HG03064 (cell line): ENCODE measurements at regions not wholly inside any gene's neighbourhood (a gene's known extent, or its start where the extent isn't known, plus 50 kb on each side); places are given as distances from the start of the nearest gene placed in this dataset.

ENCODE experiments used
- ATAC-seq: cut with Tn5 transposase; IDR thresholded peaks from one replicate; pipeline ENCODE4 v1.9.1; 2021; ENCODE audit warnings: low read depth; ENCODE audit not compliant: unreplicated experiment

- no peak for ATAC-seq
Observed at GRCh38 chr5:73395256-73395655, 53.3 kb downstream of the FOXD1 start.

- ATAC-seq = no peak
Observed at GRCh38 chr5:73394610-73395009, 54.0 kb downstream of the FOXD1 start.

DNA sequence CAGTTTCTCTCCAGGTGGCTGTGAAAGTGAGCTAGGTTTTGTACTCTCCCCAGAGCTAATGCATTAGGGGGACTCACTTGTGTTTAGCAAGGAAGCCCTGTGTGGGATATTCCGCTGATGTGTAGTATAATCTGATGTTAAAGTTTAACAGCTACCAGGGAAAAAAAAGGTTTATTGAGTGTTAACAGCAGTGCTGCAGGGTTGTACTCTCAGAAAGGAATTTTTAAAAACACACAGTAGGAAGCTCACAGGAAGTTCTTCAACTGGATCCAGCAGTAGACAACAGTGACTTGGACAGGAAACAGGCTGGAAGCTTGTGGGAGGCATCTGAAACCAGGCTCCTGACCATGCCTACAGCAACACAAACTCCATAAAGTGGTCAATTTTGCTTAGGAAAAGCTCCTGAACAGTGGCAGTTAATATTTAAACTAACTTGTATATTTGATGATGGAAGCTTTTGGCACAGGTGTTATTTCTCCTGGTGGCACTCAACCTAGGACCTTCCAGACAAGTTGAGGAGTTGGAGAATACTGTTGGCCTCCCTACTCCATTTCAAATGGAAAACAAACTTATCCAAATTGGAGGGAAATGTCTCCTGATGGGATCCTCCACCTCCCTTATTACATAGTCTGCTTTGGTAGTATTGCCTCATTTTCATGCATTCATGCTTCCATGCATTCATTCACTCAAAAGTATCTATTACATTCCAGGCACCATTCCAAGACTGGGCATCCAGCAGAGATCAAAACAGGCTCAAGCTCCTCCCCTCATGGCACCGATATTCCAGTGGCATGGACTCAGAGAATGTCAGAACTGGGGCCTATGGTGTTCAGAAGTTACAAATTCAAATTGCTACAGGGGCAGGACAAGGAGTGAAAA lies 54.7 kb downstream of the FOXD1 start:
- no peak for ATAC-seq

- ATAC-seq = no peak
Observed at GRCh38 chr5:73392775-73393174, 55.8 kb downstream of the FOXD1 start.

DNA sequence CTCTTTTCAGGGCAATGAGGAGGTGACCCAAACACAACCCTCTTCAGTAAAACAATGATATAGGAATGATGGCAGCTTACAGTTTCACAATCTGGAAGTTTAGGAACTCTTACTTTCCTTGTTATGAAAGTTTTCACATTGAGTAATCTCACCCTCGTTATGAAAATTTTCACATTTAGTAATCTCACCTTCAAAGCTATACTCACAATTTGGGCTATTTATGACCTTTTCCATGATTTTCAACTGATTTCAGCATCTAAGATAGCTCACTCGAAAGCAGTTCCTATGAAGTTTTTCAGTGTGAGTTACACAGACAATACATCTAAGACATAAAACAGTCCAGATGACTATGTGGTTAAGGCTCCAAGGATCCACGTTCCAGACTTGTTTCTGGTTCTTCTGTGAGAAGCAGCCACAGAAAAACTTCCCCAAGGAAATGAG lies 57.1 kb downstream of the FOXD1 start:
- ATAC-seq = no peak

DNA sequence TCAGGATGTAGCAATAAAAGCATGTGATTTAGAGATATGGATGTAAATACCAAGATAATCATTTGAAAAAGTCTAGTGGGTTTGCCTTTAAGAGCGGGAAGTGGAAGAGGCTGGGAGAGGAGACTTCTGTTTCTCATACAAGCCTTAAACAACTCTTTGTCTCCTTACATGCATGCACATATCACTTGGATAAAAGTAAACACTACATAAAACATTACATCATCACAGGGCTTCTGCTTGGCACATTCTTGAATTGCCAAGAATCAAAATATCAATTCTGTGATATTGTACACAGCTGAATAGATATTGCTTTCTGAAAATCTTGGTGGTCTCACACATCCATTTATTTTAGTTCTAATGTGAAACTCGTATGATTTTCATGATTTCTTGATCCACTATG lies 57.6 kb downstream of the FOXD1 start:
- ATAC-seq = no peak

- ATAC-seq = no peak
Observed at GRCh38 chr5:73388740-73389139, 59.8 kb downstream of the FOXD1 start.

DNA sequence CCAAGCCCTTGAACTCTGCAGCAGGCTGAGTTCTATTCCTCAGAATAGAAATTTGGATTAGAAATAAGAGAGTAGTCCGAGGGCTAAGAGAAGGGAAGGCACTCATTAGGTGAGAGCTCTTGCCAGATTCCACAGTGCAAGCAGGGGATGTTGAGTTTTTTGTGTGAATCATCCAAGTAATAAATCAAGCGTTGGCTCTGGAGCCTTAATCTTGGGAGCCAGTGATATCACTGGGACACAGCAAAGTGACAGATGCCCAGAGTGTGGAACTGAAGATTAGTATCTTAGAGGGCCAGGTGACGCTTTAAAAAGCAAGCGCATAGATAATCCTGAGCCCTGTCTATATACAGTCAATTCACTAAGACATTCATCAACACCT lies 60.3 kb downstream of the FOXD1 start:
- ATAC-seq = no peak

DNA sequence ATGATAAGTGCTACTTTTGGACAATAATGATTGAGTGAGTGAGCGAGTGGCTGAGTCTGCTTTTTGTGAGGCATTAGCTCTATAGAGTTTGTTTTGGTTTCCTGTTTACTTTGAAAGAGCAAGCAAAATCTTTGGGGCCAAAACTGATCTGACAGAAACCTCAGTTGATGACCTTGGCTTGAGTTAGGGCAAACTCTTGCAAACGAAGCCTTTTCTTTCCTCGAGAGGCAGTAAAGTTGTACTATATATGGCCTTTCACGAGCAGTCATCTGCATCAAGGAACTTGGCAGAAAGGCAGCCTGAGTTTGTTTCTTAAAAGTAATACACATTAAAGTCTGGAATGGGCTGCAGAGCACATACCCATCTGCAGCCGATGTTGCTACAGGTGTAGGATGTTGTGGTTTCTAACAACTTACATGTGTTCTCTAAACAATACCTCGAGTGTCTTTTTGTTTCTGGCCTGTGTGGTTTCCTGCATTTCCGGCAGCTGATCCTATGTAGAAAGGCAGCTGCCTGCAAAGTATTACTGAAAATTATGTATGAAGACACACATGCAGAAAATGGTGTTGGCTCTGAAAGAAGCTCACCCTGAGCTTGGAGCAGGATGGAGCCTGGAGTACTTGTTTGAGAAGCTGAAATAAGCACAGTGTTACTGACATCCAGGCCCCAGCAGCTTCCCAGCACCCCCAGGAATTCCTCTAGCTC lies 60.8 kb downstream of the FOXD1 start:
- ATAC-seq = peak; percentile 95

DNA sequence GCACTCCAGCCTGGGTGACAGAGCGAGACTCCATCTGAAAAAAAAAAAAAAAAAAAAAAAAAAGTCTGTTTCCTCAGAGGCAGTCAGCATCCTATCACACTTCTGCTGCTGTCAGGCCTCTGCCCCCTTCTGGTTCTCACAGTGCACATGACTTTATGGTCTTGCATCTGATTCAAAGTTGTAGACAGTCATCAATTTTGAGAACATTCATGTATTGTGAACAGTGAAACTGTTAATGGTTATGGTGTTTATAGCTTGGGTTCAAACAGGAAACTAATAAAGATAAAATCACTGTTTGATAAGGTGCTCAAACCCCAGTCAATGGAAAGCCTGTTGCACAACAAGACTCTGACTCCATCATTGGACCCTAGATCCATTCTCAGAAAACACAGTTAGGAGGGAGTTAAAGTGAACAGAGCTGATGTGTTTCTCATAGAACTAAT lies 61.4 kb downstream of the FOXD1 start:
- peak; percentile 13 for ATAC-seq

DNA sequence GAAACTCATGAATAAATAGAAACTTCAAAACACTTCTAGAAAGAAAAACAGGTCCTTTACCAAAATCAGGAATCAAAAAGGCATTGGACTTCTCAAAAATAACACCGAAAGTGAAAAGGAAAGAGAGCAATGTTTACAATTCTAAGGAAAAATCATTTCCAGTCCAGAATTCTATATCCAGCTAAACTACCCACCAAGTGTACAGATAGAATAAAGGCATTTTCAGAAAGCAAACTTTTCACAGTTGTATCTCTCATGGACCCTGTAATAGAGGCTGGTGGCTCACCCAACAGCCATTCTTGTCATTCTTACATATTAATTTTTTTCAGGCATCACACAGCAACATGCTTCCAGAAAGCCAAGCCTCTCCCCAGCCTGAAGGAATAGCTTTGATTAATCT lies 63.7 kb downstream of the FOXD1 start:
- no peak for ATAC-seq

- no peak for ATAC-seq
Observed at GRCh38 chr5:73382401-73382740, 66.2 kb downstream of the FOXD1 start.

GRCh38 chr5:73381590-73382400 lies 66.8 kb downstream of the FOXD1 start:
- ATAC-seq = no peak

- no peak for ATAC-seq
Observed at GRCh38 chr5:73380710-73381589, 67.6 kb downstream of the FOXD1 start.

GRCh38 chr5:73380041-73380440 lies 68.5 kb downstream of the FOXD1 start:
- no peak for ATAC-seq

DNA sequence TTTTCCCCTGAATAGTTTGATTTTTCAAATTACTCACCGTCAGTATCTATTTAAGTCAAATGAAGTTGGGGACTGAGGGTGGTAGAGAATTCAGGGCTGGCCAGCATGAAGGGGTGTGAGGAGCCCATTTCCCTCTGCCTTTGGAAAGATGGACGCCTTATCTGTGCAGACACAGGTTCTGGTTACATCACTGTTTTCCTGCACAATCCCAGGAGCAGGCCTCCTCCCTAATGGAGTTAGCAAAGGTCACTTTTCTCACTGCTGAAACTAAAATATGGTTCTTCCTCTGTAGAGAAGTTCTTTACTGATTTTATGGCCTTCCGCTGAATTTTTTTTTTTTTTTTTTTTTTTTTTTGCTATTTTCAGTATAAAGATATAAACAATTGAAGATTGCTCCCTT lies 69.1 kb downstream of the FOXD1 start:
- no peak for ATAC-seq

DNA sequence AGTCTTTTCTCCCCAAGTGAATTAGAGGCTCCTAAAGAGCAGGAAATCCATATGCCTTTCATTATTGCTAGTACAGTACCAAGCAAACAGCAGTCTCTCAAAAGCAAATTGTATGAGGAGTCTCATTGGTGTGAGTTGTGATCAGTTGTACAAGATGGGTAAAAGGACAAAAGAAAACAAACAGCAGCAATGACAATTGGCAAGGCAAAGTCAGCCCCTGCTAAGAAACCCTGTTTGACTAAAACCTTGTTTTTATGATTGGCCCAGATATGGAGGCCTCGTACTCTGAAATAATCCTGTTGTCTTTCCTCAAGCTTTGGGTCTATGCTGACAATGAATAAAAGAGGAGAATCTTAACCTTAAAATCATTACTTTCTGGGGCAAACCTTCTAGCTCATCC lies 69.8 kb downstream of the FOXD1 start:
- no peak for ATAC-seq

DNA sequence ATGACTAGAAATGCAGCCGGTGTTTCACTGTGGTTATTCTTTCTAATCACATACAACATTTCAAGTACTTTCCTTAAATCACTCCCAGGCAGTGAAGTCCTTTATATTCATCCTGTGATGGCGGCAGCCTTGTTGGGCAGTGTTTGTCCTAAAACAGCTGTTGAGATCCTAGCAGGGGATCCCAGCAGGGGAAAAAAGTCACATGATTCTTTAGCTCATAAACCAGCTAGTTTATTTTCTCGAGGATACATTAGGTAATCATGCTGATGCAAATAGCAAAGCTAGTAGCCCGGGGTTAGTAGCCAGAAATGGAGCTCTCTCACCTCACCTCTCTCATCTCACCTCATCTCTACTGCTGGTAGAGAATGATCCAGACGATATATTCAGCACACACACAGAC lies 70.5 kb downstream of the FOXD1 start:
- no peak for ATAC-seq

- ATAC-seq = no peak
Observed at GRCh38 chr5:73376618-73377170, 71.9 kb downstream of the FOXD1 start.

DNA sequence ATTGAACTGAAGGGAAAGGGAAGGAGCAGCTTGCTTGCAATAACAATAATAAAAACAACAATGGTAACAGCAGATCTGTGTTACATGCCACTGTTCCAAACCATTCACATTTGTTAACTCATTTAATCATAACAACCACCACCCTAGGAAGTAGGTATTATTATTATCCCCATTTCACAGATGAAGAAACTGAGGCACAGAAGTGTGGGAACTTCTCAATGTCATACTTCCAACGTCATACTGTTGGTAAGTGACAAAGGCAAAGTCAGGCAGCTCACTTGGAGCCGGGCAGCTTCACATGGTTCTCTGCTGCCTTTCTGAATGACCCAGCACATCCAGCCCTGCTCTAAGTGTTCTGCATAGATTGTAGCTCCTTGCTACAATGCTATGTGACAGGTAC lies 72.6 kb downstream of the FOXD1 start:
- no peak for ATAC-seq
